ENCODE measurements at regions not wholly inside any gene's neighbourhood (a gene's known extent, or its start where the extent isn't known, plus 50 kb on each side); places are given as distances from the start of the nearest gene placed in this dataset.

DNA sequence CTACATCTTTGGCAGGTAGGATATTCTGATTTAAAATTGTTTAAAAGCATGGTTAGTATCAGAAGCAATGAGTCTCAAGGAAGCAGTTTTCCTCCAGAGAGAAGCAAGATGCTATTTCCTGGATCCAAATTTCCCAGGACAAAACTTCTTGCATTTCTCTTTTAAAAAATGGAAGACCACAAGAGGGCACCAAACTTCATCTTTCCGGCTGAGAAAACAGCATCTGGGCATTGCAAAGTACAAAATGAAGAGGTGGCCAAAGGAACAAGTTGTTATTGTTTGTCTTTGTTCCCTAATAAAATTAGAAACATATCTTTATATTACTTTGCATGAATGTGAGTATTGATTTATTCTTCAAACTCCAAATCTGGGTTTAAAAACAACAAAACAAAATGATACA, 60.0 kb upstream of the LRCH1 start:
- TF ChIP-seq POLR2A (IDR thresholded peaks at IDR 0.05) (no peak), CTCF (IDR thresholded peaks at IDR 0.05) (peak in 4 of 7 experiments; percentile 35 to 64 (median 56)), EP300 (IDR thresholded peaks at IDR 0.05) (no peak), POLR2AphosphoS5 (IDR thresholded peaks at IDR 0.05) (no peak)
